ENCODE measurements at regions not wholly inside any gene's neighbourhood (a gene's known extent, or its start where the extent isn't known, plus 50 kb on each side); places are given as distances from the start of the nearest gene placed in this dataset.

- no peak overlapping the region for H3K27ac Mint-ChIP-seq
- no peaks in the 10 kb centered on the region for H3K27me3 Mint-ChIP-seq (ENCODE audit: low read depth)
- H3K9me3 Mint-ChIP-seq = peaks cover 8% of the 10 kb centered on the region
- no peaks in the 10 kb centered on the region for H3K36me3 Mint-ChIP-seq (ENCODE audit: low read depth)
- no peak overlapping the region for H3K4me3 Mint-ChIP-seq
- no peaks in the 10 kb centered on the region for H3K4me1 Mint-ChIP-seq (ENCODE audit: low read depth)
Measured at GRCh38 chr4:187183826-187184225, 460.2 kb upstream of the FAT1 start.

- Mint-ChIP-seq H3K36me3 (ENCODE audit: low read depth) (no peaks in the 10 kb centered on the region), H3K27ac (no peak overlapping the region), H3K27me3 (ENCODE audit: low read depth) (no peaks in the 10 kb centered on the region), H3K9me3 (peaks cover 8% of the 10 kb centered on the region), H3K4me3 (no peak overlapping the region), H3K4me1 (ENCODE audit: low read depth) (no peaks in the 10 kb centered on the region)
Measured at GRCh38 chr4:187184508-187184907, 460.9 kb upstream of the FAT1 start.

- Mint-ChIP-seq H3K36me3 (ENCODE audit: low read depth) (no peaks in the 10 kb centered on the region), H3K9me3 (peaks cover 8% of the 10 kb centered on the region), H3K4me3 (no peak overlapping the region), H3K27ac (no peak overlapping the region), H3K4me1 (ENCODE audit: low read depth) (no peaks in the 10 kb centered on the region), H3K27me3 (ENCODE audit: low read depth) (no peaks in the 10 kb centered on the region)
Measured at GRCh38 chr4:187188118-187188517, 464.5 kb upstream of the FAT1 start.

GRCh38 chr4:187188741-187189140 lies 465.1 kb upstream of the FAT1 start:
- Mint-ChIP-seq H3K27ac (no peak overlapping the region), H3K36me3 (ENCODE audit: low read depth) (no peaks in the 10 kb centered on the region), H3K27me3 (ENCODE audit: low read depth) (no peaks in the 10 kb centered on the region), H3K9me3 (peaks cover 8% of the 10 kb centered on the region), H3K4me1 (ENCODE audit: low read depth) (no peaks in the 10 kb centered on the region), H3K4me3 (no peak overlapping the region)

GRCh38 chr4:187190390-187190789 lies 466.7 kb upstream of the FAT1 start:
- H3K27ac Mint-ChIP-seq = no peak overlapping the region
- H3K4me1 Mint-ChIP-seq (ENCODE audit: low read depth) = no peaks in the 10 kb centered on the region
- no peaks in the 10 kb centered on the region for H3K27me3 Mint-ChIP-seq (ENCODE audit: low read depth)
- no peaks in the 10 kb centered on the region for H3K36me3 Mint-ChIP-seq (ENCODE audit: low read depth)
- no peak overlapping the region for H3K4me3 Mint-ChIP-seq
- H3K9me3 Mint-ChIP-seq = peaks cover 8% of the 10 kb centered on the region

GRCh38 chr4:187191676-187192075 lies 468.0 kb upstream of the FAT1 start:
- H3K36me3 Mint-ChIP-seq (ENCODE audit: low read depth) = no peaks in the 10 kb centered on the region
- H3K27me3 Mint-ChIP-seq (ENCODE audit: low read depth) = no peaks in the 10 kb centered on the region
- no peaks in the 10 kb centered on the region for H3K4me1 Mint-ChIP-seq (ENCODE audit: low read depth)
- no peak overlapping the region for H3K27ac Mint-ChIP-seq
- no peak overlapping the region for H3K4me3 Mint-ChIP-seq
- peaks cover 8% of the 10 kb centered on the region for H3K9me3 Mint-ChIP-seq

GRCh38 chr4:187192266-187192665 lies 468.6 kb upstream of the FAT1 start:
- Mint-ChIP-seq H3K36me3 (ENCODE audit: low read depth) (no peaks in the 10 kb centered on the region), H3K27ac (no peak overlapping the region)

GRCh38 chr4:187193141-187193540 lies 469.5 kb upstream of the FAT1 start:
- no peaks in the 10 kb centered on the region for H3K36me3 Mint-ChIP-seq (ENCODE audit: low read depth)
- H3K9me3 Mint-ChIP-seq = peaks cover 3% of the 10 kb centered on the region
- no peak overlapping the region for H3K27ac Mint-ChIP-seq
- H3K27me3 Mint-ChIP-seq (ENCODE audit: low read depth) = no peaks in the 10 kb centered on the region
- no peaks in the 10 kb centered on the region for H3K4me1 Mint-ChIP-seq (ENCODE audit: low read depth)
- H3K4me3 Mint-ChIP-seq = no peak overlapping the region

More at GRCh38 chr4:187192266-187192665, 468.6 kb upstream of the FAT1 start:
- no peak overlapping the region for H3K4me3 Mint-ChIP-seq
- peaks cover 7% of the 10 kb centered on the region for H3K9me3 Mint-ChIP-seq
- H3K4me1 Mint-ChIP-seq (ENCODE audit: low read depth) = no peaks in the 10 kb centered on the region
- H3K27me3 Mint-ChIP-seq (ENCODE audit: low read depth) = no peaks in the 10 kb centered on the region

- H3K9me3 Mint-ChIP-seq = peaks cover 11% of the 10 kb centered on the region
- no peaks in the 10 kb centered on the region for H3K4me1 Mint-ChIP-seq (ENCODE audit: low read depth)
- no peaks in the 10 kb centered on the region for H3K27me3 Mint-ChIP-seq (ENCODE audit: low read depth)
- H3K36me3 Mint-ChIP-seq (ENCODE audit: low read depth) = no peaks in the 10 kb centered on the region
- H3K27ac Mint-ChIP-seq = no peak overlapping the region
- H3K4me3 Mint-ChIP-seq = no peak overlapping the region
Measured at GRCh38 chr4:187204389-187204918, 480.8 kb upstream of the FAT1 start.

- Mint-ChIP-seq H3K27ac (no peak overlapping the region), H3K36me3 (ENCODE audit: low read depth) (peaks cover 2% of the 10 kb centered on the region), H3K9me3 (peaks cover 28% of the 10 kb centered on the region), H3K27me3 (ENCODE audit: low read depth) (no peaks in the 10 kb centered on the region), H3K4me1 (ENCODE audit: low read depth) (no peaks in the 10 kb centered on the region), H3K4me3 (no peak overlapping the region)
Measured at GRCh38 chr4:187207931-187208330, 484.3 kb upstream of the FAT1 start.

- peaks cover 31% of the 10 kb centered on the region for H3K9me3 Mint-ChIP-seq
- H3K27me3 Mint-ChIP-seq (ENCODE audit: low read depth) = no peaks in the 10 kb centered on the region
- no peak overlapping the region for H3K27ac Mint-ChIP-seq
- H3K4me1 Mint-ChIP-seq (ENCODE audit: low read depth) = no peaks in the 10 kb centered on the region
- no peak overlapping the region for H3K4me3 Mint-ChIP-seq
- H3K36me3 Mint-ChIP-seq (ENCODE audit: low read depth) = peaks cover 2% of the 10 kb centered on the region
Measured at GRCh38 chr4:187208651-187209050, 485.0 kb upstream of the FAT1 start.

- H3K27ac Mint-ChIP-seq = no peak overlapping the region
Measured at GRCh38 chr4:187209921-187210613, 486.4 kb upstream of the FAT1 start.

GRCh38 chr4:187212446-187213080 lies 488.9 kb upstream of the FAT1 start:
- H3K4me3 Mint-ChIP-seq = no peak overlapping the region
- peaks cover 45% of the 10 kb centered on the region for H3K9me3 Mint-ChIP-seq
- no peak overlapping the region for H3K27ac Mint-ChIP-seq
- H3K27me3 Mint-ChIP-seq (ENCODE audit: low read depth) = no peaks in the 10 kb centered on the region
- H3K36me3 Mint-ChIP-seq (ENCODE audit: low read depth) = peaks cover 2% of the 10 kb centered on the region
- H3K4me1 Mint-ChIP-seq (ENCODE audit: low read depth) = no peaks in the 10 kb centered on the region

More at GRCh38 chr4:187209921-187210613, 486.4 kb upstream of the FAT1 start:
- peaks cover 2% of the 10 kb centered on the region for H3K36me3 Mint-ChIP-seq (ENCODE audit: low read depth)
- no peaks in the 10 kb centered on the region for H3K27me3 Mint-ChIP-seq (ENCODE audit: low read depth)
- H3K9me3 Mint-ChIP-seq = peaks cover 31% of the 10 kb centered on the region
- no peak overlapping the region for H3K4me3 Mint-ChIP-seq
- H3K4me1 Mint-ChIP-seq (ENCODE audit: low read depth) = no peaks in the 10 kb centered on the region

- Mint-ChIP-seq H3K27ac (no peak overlapping the region), H3K4me1 (ENCODE audit: low read depth) (no peaks in the 10 kb centered on the region), H3K27me3 (ENCODE audit: low read depth) (no peaks in the 10 kb centered on the region), H3K9me3 (peaks cover 36% of the 10 kb centered on the region), H3K4me3 (no peak overlapping the region), H3K36me3 (ENCODE audit: low read depth) (no peaks in the 10 kb centered on the region)
Measured at GRCh38 chr4:187215438-187215837, 491.8 kb upstream of the FAT1 start.

GRCh38 chr4:187218705-187219245 lies 495.1 kb upstream of the FAT1 start:
- Mint-ChIP-seq H3K27me3 (ENCODE audit: low read depth) (no peaks in the 10 kb centered on the region), H3K27ac (no peak overlapping the region), H3K4me1 (ENCODE audit: low read depth) (no peaks in the 10 kb centered on the region), H3K9me3 (peaks cover 16% of the 10 kb centered on the region), H3K4me3 (no peak overlapping the region), H3K36me3 (ENCODE audit: low read depth) (no peaks in the 10 kb centered on the region)

Data from T-helper 1 cell treated with Interleukin-12 subunit alpha and Interleukin-12 subunit beta and Interleukin-4 antibody, amounts not matched to agents 30 μg/mL and 1 μg/mL, for 36 hours (primary cell).